Erythroblast (primary cell): ENCODE measurements at regions not wholly inside any gene's neighbourhood (a gene's known extent, or its start where the extent isn't known, plus 50 kb on each side); places are given as distances from the start of the nearest gene placed in this dataset.

ENCODE experiments used
- DNase-seq, 2 experiments: peaks; one replicate each; lab custom pipeline; 2025; lab: John Stamatoyannopoulos, UW
- GATA1 ChIP-seq: IDR thresholded peaks from 2 replicates; pipeline ENCODE4 v1.6.1; 2011; ENCODE audit warnings: low read depth, mild to moderate bottlenecking, control low read depth, low read length, moderate library complexity
- POLR2A ChIP-seq: IDR thresholded peaks from 2 replicates; pipeline ENCODE4 v1.6.1; 2011; ENCODE audit warnings: mild to moderate bottlenecking, low read length

DNA sequence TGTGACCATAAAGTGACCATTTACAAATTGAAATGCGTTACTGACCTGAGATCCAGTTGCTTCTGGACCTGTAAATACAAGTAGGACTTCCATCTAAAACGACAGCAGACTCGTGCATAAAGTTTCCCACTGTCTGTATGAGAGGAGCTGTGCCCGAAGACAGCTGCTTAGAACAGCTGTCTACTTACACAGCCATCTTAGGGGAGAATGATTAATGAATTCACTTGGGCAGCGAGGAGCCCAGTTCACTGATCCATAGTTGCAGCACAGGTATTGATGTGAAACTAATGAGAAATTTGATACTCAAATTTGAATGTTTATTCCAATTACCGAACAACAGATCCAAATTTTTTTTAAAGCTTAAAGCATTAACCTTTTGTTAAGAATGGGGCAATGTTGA, 748.1 kb downstream of the NR2F2 start:
- DNase-seq: no peak

DNA sequence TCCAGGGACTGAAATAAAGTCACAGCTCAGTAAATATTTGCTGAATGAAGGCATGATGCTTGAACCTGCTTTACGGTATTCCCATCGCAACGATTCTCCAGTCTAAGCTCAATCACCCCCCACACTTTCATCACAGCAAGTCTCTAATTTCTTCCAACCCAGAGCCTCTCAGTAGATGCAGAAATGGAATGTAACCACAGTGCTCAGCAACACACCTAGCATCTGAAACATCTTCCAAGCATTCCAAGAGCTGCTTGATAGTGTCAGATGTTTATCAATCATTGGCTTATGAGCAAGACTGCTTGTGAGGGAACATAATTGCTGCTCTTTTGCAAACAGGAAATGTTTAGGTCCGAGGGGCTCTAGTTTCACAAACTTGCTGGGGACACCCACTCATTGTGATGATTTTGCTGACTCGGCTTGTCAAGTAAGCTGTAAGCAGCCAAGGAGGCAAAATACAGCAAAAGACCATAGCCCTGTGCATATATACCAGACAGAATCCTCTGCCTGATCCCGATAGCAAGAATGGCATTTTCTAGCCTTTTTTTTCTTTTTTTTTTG, 751.2 kb downstream of the NR2F2 start:
- no peak for TF ChIP-seq GATA1
- TF ChIP-seq POLR2A: no peak

More for the DNA sequence above, 748.1 kb downstream of the NR2F2 start:
- TF ChIP-seq POLR2A (no peak), GATA1 (no peak)

DNA sequence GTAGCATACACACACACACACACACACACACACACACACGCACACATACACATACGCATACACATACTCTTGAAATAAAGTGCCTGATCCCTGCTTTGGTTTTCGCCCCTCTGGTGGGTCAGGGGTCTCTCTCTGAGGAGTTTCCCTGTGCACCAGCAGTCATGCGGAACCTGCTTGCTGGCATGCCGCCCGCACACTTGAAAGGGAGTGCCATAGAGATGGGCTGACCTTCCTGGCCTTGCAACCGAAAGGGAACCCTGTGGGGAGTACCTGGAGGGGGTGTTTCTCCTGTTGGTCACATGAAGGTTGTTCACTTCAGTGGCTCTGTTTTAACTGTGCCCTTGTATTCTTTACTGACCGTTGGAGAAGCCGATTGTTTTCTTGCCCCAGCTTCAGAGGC, 752.3 kb downstream of the NR2F2 start:
- DNase-seq: no peak
- no peak for TF ChIP-seq POLR2A
- TF ChIP-seq GATA1: no peak

More for the DNA sequence above, 751.2 kb downstream of the NR2F2 start:
- no peak for DNase-seq

DNA sequence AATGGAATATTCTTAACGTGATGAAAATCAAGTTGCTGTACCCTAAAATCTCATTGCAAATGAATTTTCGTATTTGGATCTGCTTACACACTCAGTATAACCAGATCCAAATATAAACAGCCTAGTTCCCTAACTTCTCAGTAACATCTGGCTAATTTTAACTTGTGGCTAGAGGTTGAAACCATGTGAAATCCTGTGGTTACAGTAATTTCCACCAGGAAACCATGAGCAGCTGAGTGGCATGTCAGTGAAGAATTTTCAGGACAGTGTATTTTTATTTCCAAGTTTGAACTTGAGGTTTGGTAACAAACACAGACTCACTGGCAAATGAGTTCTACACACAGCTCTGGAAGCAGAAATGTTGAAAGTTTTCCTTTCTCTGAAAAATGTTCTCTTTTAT, 754.1 kb downstream of the NR2F2 start:
- TF ChIP-seq GATA1 (no peak), POLR2A (no peak)
- no peak for DNase-seq

- no peak for DNase-seq
- TF ChIP-seq GATA1 (no peak), POLR2A (no peak)
These were observed 755.2 kb downstream of the NR2F2 start for GRCh38 chr15:97085731-97086130.

GRCh38 chr15:97087006-97087741, 756.7 kb downstream of the NR2F2 start:
- no peak for TF ChIP-seq POLR2A
- TF ChIP-seq GATA1: no peak
- DNase-seq: no peak

DNA sequence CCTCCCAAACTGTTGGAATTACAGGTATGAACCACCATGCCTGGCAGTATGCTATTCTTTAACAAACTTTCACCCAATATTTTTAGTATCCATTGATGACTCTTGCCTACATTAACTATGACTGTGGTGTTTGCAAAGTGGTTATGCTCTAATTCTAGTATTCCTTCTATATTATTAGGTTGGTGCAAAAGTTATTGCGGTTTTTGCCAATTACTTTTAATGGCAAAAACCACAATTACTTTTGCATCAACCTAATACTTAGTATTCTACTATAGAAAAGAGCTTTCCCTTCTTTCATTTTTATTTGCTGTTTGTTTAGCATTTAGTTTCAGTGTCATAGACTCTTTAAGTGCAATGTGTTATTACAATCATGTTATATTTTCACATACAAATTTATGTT, 760.6 kb downstream of the NR2F2 start:
- DNase-seq: no peak
- no peak for TF ChIP-seq POLR2A
- no peak for TF ChIP-seq GATA1

- no peak for DNase-seq
These were observed 762.2 kb downstream of the NR2F2 start for GRCh38 chr15:97092656-97093055.

GRCh38 chr15:97096303-97096835, 765.9 kb downstream of the NR2F2 start:
- no peak for TF ChIP-seq GATA1
- no peak for TF ChIP-seq POLR2A
- DNase-seq: no peak

More at GRCh38 chr15:97092656-97093055, 762.2 kb downstream of the NR2F2 start:
- TF ChIP-seq GATA1: no peak
- no peak for TF ChIP-seq POLR2A

GRCh38 chr15:97099040-97099439, 768.5 kb downstream of the NR2F2 start:
- DNase-seq: no peak
- TF ChIP-seq GATA1 (no peak), POLR2A (no peak)

- DNase-seq: no peak
- no peak for TF ChIP-seq POLR2A
- no peak for TF ChIP-seq GATA1
These were observed 771.1 kb downstream of the NR2F2 start for GRCh38 chr15:97101572-97101971.

GRCh38 chr15:97114900-97115760, 784.6 kb downstream of the NR2F2 start:
- no peak for DNase-seq
- no peak for TF ChIP-seq GATA1
- TF ChIP-seq POLR2A: no peak

- no peak for TF ChIP-seq POLR2A
- no peak for TF ChIP-seq GATA1
- no peak for DNase-seq
These were observed 785.2 kb downstream of the NR2F2 start for GRCh38 chr15:97115761-97116070.

DNA sequence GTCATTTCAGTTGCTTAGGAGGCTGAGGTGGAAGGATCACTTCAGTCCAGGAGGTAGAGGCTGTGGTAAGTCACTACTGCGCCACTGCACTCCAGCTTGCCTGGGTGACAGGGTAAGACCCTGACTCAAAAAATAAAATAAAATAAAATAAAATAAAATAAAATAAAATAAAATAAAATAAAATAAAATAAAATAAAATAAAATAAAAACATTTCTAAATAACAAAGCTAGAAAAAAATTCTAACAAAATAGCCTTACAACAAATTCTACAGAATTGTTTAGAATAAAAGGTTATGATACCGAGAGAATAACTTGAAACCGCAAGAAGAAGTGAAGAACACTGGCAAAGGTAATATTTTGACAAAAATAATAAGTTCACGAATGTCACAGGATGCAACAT, 794.3 kb downstream of the NR2F2 start:
- no peak for DNase-seq
- TF ChIP-seq POLR2A (no peak), GATA1 (no peak)
